WTC11 (cell line): ENCODE measurements at regions not wholly inside any gene's neighbourhood (a gene's known extent, or its start where the extent isn't known, plus 50 kb on each side); places are given as distances from the start of the nearest gene placed in this dataset.

Experiments used
- ATAC-seq: fragments of 200-7000 bp; cut with Tn5 transposase; 2 replicates; pipeline ENCODE4 v1.10.0; 2021; ENCODE audit warnings: mild to moderate bottlenecking, moderate library complexity
- CTCF ChIA-PET: fragments of 300-600 bp; sonication (Branson Sonifier 250); formaldehyde crosslinking; loops from one replicate; lab custom pipeline; 2021; ENCODE audit warnings: antibody characterized with exemption; lab: Charles Lee
- POLR2A ChIA-PET: fragments of 350-600 bp; sonication (Branson Sonifier 250); formaldehyde crosslinking; loops from one replicate; lab custom pipeline; 2021; ENCODE audit warnings: antibody characterized with exemption; lab: Charles Lee
- DNase-seq: peaks from one replicate; pipeline ENCODE4 v3.0.0; 2021; ENCODE audit warnings: low spot score
- H3K27ac Mint-ChIP-seq: 2 replicates; pipeline ENCODE4 v1.8.0; 2021; ENCODE audit warnings: mixed read lengths
- H3K27me3 Mint-ChIP-seq: 2 replicates; pipeline ENCODE4 v1.8.0; 2021; ENCODE audit warnings: low read depth, mild to moderate bottlenecking, moderate library complexity, mixed read lengths
- H3K36me3 Mint-ChIP-seq: 2 replicates; pipeline ENCODE4 v1.8.0; 2021; ENCODE audit warnings: mixed read lengths
- H3K4me1 Mint-ChIP-seq: 2 replicates; pipeline ENCODE4 v1.8.0; 2022; ENCODE audit warnings: mixed read lengths
- H3K4me3 Mint-ChIP-seq: 2 replicates; pipeline ENCODE4 v1.8.0; 2021; ENCODE audit warnings: mild to moderate bottlenecking, moderate library complexity, mixed read lengths
- H3K9me3 Mint-ChIP-seq: 2 replicates; pipeline ENCODE4 v1.8.0; 2021; ENCODE audit warnings: mixed read lengths
- AFF4 ChIP-seq: sonication (generic); formaldehyde crosslinking; IDR thresholded peaks from 2 replicates; pipeline ENCODE4 v1.8.1; 2023; ENCODE audit warnings: mild to moderate bottlenecking, missing genetic modification reagents, borderline replicate concordance
- ARID4B ChIP-seq: sonication (generic); formaldehyde crosslinking; IDR thresholded peaks from 2 replicates; pipeline ENCODE4 v1.8.0; 2023; ENCODE audit warnings: missing genetic modification reagents, mild to moderate bottlenecking, borderline replicate concordance
- ATF1 ChIP-seq: sonication (generic); formaldehyde crosslinking; IDR thresholded peaks from 2 replicates; pipeline ENCODE4 v1.8.1; 2023; ENCODE audit warnings: mild to moderate bottlenecking, moderate library complexity, missing genetic modification reagents
- CREB1 ChIP-seq: sonication (generic); formaldehyde crosslinking; IDR thresholded peaks from 2 replicates; pipeline ENCODE4 v1.8.0; 2023; ENCODE audit warnings: mild to moderate bottlenecking, missing genetic modification reagents
- CREM ChIP-seq: sonication (generic); formaldehyde crosslinking; IDR thresholded peaks from 2 replicates; pipeline ENCODE4 v1.8.1; 2022; ENCODE audit warnings: mild to moderate bottlenecking, missing genetic modification reagents, moderate library complexity
- ELF4 ChIP-seq: sonication (generic); formaldehyde crosslinking; IDR thresholded peaks from 2 replicates; pipeline ENCODE4 v1.8.1; 2022; ENCODE audit warnings: low read depth, mild to moderate bottlenecking, moderate library complexity, missing genetic modification reagents
- FOXP1 ChIP-seq: sonication (generic); formaldehyde crosslinking; IDR thresholded peaks from 2 replicates; pipeline ENCODE4 v1.8.0; 2022; ENCODE audit warnings: missing genetic modification reagents, mild to moderate bottlenecking, moderate library complexity, borderline replicate concordance
- GABPB1 ChIP-seq: sonication (generic); formaldehyde crosslinking; IDR thresholded peaks from 2 replicates; pipeline ENCODE4 v1.8.1; 2023; ENCODE audit warnings: mild to moderate bottlenecking, missing genetic modification reagents
- GTF2I ChIP-seq: fragments of 250-450 bp; sonication (Bioruptor Pico); conservative IDR thresholded peaks from 2 replicates; pipeline ENCODE4 v1.4.0; 2021; ENCODE audit warnings: mild to moderate bottlenecking
- MXD4 ChIP-seq: fragments of 250-450 bp; sonication (Bioruptor Pico); IDR thresholded peaks from 2 replicates; pipeline ENCODE4 v1.8.0; 2021; ENCODE audit warnings: mild to moderate bottlenecking, moderate library complexity, borderline replicate concordance
- SMAD4 ChIP-seq: sonication (generic); formaldehyde crosslinking; IDR thresholded peaks from 2 replicates; pipeline ENCODE4 v1.8.0; 2022; ENCODE audit warnings: mild to moderate bottlenecking, missing genetic modification reagents
- TCF7 ChIP-seq: sonication (generic); formaldehyde crosslinking; IDR thresholded peaks from 2 replicates; pipeline ENCODE4 v1.8.0; 2022; ENCODE audit warnings: mild to moderate bottlenecking, low read depth, missing genetic modification reagents, moderate library complexity
- TP53 ChIP-seq: sonication (generic); formaldehyde crosslinking; IDR thresholded peaks from 2 replicates; pipeline ENCODE4 v1.8.1; 2023; ENCODE audit warnings: mild to moderate bottlenecking, missing genetic modification reagents
- ZNF281 ChIP-seq: sonication (generic); formaldehyde crosslinking; IDR thresholded peaks from 2 replicates; pipeline ENCODE4 v1.8.0; 2023; ENCODE audit warnings: mild to moderate bottlenecking, missing genetic modification reagents
- ZNF416 ChIP-seq: fragments of 250-450 bp; sonication (Bioruptor Pico); IDR thresholded peaks from 2 replicates; pipeline ENCODE4 v1.9.0; 2021; ENCODE audit warnings: mild to moderate bottlenecking, inconsistent platforms
- ZNF423 ChIP-seq: fragments of 250-450 bp; sonication (Bioruptor Pico); IDR thresholded peaks from 2 replicates; pipeline ENCODE4 v2.1.2; 2022; ENCODE audit warnings: mild to moderate bottlenecking, moderate library complexity
- TF ChIP-seq, protein P1 (sequence below): sonication (generic); formaldehyde crosslinking; IDR thresholded peaks from 2 replicates; pipeline ENCODE4 v1.8.1; 2022; ENCODE audit warnings: mild to moderate bottlenecking, moderate library complexity, missing genetic modification reagents
- TF ChIP-seq, protein P2 (sequence below): fragments of 250-450 bp; sonication (Bioruptor Pico); IDR thresholded peaks from 2 replicates; pipeline ENCODE4 v1.9.0; 2021; ENCODE audit warnings: mild to moderate bottlenecking, borderline replicate concordance
- TF ChIP-seq, protein P3 (sequence below): sonication (generic); formaldehyde crosslinking; IDR thresholded peaks from 2 replicates; pipeline ENCODE4 v1.8.0; 2022; ENCODE audit warnings: mild to moderate bottlenecking, missing genetic modification reagents

DNA sequence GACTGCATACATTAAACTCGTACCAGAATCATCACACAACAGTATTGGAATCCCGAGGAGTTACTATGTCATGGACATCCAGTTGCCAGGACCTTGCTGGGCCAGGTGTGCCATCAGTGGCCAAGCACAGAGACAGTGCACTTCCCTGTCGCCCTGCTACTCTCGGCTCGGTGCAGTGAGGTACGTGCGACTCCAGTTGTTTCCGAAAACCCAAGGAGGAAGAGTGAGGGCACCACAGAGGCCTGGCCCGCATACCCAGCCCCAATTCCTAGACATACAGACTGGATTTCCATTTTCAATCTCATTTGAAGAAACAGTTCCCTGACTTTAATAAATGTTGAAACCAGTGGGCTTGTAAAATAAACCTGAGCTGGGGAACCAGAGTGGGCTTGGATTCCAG, 62.5 kb upstream of the AFDN start:
- no peak overlapping the region for H3K4me3 Mint-ChIP-seq
- H3K4me1 Mint-ChIP-seq, result no peaks in the 10 kb centered on the region
- no peaks in the 10 kb centered on the region for H3K27me3 Mint-ChIP-seq
- H3K27ac Mint-ChIP-seq, result no peak overlapping the region
- CTCF ChIA-PET, result no interaction called here
- no peaks in the 10 kb centered on the region for H3K36me3 Mint-ChIP-seq
- TF ChIP-seq, protein P1, sequence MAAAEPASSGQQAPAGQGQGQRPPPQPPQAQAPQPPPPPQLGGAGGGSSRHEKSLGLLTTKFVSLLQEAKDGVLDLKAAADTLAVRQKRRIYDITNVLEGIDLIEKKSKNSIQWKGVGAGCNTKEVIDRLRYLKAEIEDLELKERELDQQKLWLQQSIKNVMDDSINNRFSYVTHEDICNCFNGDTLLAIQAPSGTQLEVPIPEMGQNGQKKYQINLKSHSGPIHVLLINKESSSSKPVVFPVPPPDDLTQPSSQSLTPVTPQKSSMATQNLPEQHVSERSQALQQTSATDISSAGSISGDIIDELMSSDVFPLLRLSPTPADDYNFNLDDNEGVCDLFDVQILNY (CRISPR knock-in tag), result no peak
- TF ChIP-seq ATF1 (CRISPR knock-in tag) (no peak), GTF2I (no peak), ZNF416 (CRISPR knock-in tag) (no peak), AFF4 (CRISPR knock-in tag) (no peak), CREB1 (no peak), ARID4B (no peak), CREM (CRISPR knock-in tag) (no peak), FOXP1 (CRISPR knock-in tag) (no peak), GABPB1 (CRISPR knock-in tag) (no peak), ELF4 (CRISPR knock-in tag) (no peak), ZNF423 (CRISPR knock-in tag) (no peak), TCF7 (CRISPR knock-in tag) (no peak), TP53 (CRISPR knock-in tag) (no peak), MXD4 (no peak), ZNF281 (CRISPR knock-in tag) (no peak), SMAD4 (CRISPR knock-in tag) (no peak)
- TF ChIP-seq, protein P2, sequence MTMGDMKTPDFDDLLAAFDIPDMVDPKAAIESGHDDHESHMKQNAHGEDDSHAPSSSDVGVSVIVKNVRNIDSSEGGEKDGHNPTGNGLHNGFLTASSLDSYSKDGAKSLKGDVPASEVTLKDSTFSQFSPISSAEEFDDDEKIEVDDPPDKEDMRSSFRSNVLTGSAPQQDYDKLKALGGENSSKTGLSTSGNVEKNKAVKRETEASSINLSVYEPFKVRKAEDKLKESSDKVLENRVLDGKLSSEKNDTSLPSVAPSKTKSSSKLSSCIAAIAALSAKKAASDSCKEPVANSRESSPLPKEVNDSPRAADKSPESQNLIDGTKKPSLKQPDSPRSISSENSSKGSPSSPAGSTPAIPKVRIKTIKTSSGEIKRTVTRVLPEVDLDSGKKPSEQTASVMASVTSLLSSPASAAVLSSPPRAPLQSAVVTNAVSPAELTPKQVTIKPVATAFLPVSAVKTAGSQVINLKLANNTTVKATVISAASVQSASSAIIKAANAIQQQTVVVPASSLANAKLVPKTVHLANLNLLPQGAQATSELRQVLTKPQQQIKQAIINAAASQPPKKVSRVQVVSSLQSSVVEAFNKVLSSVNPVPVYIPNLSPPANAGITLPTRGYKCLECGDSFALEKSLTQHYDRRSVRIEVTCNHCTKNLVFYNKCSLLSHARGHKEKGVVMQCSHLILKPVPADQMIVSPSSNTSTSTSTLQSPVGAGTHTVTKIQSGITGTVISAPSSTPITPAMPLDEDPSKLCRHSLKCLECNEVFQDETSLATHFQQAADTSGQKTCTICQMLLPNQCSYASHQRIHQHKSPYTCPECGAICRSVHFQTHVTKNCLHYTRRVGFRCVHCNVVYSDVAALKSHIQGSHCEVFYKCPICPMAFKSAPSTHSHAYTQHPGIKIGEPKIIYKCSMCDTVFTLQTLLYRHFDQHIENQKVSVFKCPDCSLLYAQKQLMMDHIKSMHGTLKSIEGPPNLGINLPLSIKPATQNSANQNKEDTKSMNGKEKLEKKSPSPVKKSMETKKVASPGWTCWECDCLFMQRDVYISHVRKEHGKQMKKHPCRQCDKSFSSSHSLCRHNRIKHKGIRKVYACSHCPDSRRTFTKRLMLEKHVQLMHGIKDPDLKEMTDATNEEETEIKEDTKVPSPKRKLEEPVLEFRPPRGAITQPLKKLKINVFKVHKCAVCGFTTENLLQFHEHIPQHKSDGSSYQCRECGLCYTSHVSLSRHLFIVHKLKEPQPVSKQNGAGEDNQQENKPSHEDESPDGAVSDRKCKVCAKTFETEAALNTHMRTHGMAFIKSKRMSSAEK, result no peak
- TF ChIP-seq, protein P3, sequence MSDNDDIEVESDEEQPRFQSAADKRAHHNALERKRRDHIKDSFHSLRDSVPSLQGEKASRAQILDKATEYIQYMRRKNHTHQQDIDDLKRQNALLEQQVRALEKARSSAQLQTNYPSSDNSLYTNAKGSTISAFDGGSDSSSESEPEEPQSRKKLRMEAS (CRISPR knock-in tag), result no peak
- DNase-seq (no peak), ATAC-seq (no peak)
- no peaks in the 10 kb centered on the region for H3K9me3 Mint-ChIP-seq
- POLR2A ChIA-PET, result no interaction called here
